HG02588 (cell line): ENCODE measurements at regions not wholly inside any gene's neighbourhood (a gene's known extent, or its start where the extent isn't known, plus 50 kb on each side); places are given as distances from the start of the nearest gene placed in this dataset.

Experiments
- ATAC-seq: cut with Tn5 transposase; IDR thresholded peaks from one replicate; pipeline ENCODE4 v1.9.1; 2021; ENCODE audit warnings: mild to moderate bottlenecking, moderate library complexity; ENCODE audit not compliant: unreplicated experiment

DNA sequence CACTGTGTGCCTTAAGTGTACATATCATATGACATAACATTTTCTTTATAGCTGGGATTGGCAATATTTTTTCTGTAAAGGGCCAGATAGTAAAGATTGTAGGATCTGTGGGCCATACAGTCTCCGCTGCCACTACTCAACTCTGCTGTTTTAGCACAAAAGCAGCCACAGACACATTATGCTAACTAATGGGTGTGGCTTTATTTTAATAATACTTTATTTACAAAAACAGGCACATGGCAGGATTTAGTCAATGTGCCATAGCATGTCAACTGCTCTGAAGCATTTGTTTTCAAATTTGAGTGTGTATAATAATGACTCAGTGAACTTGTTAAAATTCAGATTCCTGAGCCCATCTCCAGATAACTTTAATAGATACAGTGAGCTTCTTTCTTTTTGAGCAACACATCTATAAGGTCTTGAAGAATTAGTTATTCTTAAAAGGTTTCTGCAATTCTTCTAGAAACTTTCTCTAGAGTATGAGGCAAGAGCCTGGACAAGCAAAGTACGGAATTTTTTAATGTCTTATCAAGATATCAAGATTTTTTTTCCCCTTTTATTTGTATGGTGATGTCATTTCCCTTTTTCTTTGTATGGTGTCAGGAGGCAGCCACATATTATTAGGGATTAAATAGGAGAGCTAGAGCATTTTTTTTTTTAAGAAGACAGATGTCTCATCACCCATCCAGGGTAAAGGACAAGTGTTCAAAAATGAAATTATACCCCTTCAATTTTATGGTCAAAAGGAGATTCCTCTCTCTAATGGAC lies 518.3 kb downstream of the DHX35 start:
- ATAC-seq = no peak

DNA sequence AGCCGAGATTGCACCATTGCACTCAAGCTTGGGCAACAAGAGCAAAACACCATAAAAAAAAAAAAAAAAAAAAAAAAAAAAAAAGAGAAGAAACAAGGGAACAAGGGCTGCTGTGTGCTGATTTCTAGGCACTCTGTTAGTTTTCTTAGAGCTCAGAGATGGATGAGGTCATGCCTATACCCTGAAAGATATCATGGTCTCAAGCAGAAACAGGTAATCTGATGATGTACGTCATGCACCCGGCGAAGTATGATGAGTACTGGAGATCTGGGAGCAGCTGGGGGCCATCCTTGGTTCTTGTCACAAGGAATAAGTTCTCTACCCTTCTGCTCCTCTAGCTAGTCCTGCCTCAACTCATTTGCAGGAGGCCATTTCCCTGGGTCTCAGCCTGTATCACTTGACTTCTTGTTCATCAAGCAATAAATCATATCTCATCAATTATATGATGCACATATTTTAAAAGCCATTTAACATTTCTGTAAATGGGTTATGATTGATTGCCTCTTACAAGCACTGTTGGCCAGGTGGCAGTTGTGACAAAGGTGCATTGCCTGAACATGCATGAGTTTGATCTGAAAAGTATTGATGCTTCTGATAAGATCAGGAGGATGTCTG lies 517.2 kb downstream of the DHX35 start:
- ATAC-seq = no peak

DNA sequence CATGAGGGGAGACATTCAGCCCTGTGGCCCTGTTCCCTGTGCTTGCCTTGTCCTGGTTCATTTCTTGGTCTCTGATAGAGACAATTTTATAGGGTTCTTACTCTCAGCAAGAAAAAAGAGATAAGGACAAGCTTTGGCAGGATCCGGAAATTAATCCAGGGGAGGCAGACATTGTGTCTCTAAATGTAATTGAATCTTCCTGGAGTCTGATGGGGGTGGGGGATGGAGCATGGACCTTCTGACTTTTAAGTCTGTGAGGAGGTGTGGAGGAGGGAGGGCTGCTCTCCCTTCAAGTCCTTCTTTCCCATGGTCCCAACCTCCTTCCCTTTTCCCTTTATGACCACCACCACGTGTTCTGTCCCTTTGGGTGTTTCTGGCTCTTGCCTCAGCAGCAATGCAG lies 512.7 kb downstream of the DHX35 start:
- ATAC-seq = no peak

DNA sequence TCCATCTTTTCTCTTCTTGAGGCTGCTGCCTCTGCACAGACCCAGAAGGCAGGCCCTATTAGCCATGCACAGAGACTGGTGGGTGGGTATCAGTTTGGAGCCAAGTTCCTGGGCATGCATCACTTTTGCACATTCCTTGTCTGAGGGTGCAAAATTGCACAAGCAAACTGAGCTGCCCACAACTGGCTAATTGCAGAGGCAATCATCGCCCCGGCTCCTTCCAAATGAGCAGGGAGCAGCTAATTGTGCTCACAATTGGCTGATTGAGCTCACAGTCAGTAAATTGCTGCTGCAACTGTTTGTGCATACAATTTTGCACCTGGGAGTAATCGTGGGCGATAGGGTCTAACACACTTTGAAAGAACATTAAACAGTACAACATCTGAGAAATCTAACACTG lies 511.4 kb downstream of the DHX35 start:
- no peak for ATAC-seq

DNA sequence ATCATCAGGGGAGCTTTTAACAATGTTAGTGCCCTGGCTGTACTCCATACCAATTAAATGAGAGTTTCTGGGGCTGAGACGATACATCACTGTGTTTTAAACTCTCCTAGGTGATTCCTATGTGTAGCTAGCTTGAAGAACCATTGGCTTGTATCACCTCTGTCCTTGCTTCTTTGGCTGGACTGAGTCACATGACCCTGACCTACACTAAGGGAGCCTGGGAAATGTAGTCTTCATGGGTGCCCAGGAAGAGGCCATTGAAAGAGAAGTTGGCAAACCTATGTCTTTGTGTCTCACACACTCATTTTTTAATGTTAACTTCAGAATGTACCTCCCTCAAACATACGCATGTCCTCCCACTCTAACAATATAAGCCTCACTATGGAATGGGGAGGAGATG lies 506.6 kb downstream of the DHX35 start:
- ATAC-seq = no peak

DNA sequence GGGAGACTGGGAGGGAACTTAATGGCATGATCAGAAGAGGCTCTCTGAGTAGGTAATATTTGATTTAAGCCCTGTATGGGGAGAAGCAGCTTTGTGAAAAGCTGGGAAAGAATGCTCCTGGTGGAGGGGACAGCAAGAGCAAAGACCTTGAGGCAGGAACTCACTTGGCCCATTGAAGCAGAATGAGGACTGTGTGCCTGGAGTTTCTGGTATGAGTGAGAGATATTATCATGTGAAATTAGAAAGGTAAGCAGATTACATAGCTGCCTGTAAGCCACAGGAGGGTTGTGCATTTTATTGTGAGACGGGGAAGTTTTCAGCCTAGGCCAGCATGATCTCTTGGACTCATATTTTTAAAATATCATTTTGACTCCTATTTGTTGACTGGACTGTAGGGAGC lies 502.1 kb downstream of the DHX35 start:
- no peak for ATAC-seq

DNA sequence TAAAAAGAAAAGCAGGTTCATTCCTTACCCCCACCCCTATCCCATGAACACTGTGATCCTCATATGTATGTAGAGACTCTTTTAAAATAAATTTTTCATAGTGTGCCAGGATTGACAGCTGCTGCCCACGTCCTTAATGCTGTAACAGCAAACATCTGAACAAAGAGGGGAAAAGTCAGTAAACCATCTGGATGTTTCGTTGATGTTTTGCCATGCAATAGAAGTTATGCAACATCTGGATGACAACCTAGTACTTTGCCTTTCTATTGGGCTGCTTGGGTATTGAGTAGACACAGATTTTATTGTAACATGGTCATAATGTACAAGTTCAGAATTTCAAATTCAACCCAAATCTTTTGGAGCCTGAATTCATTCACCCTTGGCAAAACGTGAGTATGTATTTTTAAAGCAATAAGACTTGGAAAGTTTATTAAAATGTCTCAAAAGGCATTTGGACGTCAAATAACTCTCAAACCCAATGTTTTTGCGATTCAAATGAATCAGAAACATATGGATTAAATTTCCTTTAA lies 500.3 kb downstream of the DHX35 start:
- no peak for ATAC-seq

DNA sequence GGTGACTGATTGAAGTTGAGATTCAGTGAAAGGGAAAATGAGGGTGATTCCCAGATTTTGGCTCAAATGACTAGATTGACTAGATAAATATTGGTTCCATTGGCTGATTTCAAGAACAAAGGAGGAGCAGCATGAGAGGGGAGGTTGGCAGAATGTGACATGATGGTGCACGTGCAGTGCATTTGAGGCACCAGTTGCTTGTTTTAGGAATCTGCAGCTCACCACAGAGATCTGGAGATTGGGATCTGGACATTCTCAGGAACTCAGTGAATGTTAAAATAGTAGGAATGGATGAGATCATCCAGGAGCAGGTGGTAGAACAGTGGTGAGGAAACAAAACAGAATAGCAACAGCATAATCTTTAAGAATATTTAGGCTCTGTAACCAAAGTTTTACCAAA lies 496.3 kb downstream of the DHX35 start:
- ATAC-seq = no peak

DNA sequence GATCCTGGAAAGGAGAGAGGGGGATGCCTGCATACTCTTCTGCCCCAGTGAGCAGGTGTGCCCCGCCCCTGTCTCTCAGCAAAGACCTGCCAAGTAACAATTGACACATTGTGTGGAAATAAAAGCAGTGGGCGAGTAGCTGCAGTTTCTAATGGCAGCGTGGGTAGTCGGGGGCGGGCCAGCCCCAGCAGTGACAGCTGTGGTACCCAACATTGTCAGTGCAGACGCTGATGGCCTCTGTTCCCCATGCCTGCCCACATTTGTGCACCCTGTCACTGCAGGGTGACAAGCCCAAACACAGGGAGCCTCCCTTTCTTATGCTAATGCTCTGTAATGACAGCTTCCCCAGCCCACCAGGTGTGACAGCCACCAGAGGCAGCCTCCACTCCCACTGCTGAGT lies 491.7 kb downstream of the DHX35 start:
- ATAC-seq = no peak

DNA sequence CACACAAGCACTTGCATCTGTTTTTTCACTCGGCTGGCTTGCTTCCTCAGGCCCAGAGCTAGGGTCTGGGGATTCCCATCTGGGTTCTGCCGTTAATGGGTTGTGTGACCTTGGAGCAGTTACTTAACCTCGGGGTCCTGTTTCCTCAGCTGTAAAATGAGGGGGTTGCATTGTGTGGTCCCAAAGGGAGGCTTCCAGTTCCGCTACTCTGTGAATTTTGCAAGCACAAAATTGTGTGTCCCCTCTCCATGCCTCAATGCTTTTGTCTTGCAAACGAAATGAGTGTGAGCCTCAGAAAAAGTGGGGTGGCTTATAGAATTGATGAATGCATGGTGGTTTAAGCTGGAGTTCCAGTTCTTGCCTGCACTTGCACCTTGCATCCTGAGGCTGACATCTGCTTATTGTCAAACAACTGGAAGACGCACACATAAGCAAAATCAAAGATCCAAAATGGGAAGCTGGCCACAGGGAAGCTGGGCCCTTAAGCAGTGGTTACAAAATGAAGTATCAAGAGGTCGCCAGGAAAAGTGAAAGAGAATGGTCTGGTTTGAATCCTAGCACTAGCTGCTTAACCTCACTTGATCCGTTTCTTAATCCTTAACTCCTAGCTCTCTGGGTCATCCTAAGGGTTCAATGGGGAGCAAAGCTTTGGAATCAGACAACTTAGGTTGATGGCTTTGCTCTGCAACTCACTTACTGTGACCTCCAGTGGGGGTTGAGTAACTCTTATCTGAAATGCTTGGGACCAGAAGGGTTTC lies 490.6 kb downstream of the DHX35 start:
- ATAC-seq = no peak

DNA sequence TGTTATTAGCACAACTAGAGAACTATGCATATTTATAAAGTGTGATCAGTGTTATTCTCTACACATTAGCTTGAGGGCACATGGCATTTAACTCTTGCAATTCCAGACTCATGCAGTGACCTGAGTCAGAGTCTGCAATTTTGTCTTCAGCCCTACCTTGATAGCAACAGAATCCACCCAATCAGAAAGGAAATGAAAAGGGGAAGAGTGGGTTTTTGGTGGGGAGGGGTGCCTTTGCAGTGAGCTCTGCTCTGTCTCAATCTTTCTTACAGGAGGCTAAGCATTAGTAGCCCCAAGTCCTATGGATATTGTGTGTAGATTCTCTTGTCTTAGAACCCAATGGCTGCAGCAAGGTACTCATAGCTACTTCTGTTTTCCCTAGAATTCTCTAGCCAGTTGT lies 489.2 kb downstream of the DHX35 start:
- ATAC-seq = no peak

DNA sequence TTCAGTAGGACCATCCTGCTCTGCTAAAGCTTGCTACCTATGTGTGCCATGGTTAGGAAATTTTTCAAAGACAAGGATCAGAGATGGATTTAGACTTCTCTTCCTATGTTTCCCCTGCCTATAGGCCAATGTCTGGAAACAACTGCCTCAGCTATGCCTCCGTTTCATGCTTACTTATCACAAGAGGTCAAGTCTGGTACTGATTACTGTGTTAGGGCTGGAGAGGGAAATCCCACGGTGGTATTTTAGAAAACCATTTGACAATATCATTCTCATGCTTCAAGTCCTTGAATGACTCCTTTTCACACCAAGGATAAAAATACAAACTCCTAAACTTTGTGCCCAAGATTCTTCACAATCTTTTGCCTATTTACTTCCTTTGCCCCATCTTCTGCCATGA lies 484.3 kb downstream of the DHX35 start:
- no peak for ATAC-seq

DNA sequence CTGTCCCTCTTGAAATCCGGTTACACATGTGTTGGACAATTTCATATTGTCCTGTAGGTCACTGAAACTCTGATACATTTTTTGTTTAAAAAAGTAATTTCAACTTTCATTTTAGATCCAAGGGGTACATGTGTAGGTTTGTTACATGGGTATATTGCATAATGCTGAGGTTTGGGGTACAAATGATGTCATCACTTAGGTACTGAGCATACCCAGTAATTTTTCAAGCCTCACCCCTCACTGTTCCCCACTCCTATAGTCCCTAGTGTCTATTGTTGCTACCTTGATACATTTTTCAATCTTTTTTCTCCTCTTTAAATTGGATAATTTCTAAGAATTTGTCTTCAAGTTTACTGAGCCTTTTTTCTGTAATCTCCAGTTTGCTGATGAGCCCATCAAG lies 483.0 kb downstream of the DHX35 start:
- ATAC-seq = no peak

DNA sequence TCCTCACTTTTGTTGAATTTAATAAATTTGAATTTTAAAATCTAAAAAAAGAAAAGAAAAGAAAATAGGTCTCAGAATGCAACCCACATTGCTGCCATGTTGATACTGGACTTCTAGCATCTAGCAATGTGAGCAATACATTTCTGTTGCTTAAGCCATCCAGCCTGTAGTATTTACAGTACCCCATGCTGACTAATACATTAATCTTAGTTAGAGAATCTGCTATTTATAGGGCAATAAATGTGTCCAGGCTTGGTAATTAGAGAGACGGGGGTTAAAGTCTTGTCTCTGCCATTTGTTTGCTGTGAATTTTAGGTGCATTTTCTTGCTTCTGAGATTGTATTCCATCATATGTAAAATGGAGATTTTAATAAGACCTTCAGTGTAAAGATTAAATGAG lies 471.3 kb downstream of the DHX35 start:
- ATAC-seq = no peak

DNA sequence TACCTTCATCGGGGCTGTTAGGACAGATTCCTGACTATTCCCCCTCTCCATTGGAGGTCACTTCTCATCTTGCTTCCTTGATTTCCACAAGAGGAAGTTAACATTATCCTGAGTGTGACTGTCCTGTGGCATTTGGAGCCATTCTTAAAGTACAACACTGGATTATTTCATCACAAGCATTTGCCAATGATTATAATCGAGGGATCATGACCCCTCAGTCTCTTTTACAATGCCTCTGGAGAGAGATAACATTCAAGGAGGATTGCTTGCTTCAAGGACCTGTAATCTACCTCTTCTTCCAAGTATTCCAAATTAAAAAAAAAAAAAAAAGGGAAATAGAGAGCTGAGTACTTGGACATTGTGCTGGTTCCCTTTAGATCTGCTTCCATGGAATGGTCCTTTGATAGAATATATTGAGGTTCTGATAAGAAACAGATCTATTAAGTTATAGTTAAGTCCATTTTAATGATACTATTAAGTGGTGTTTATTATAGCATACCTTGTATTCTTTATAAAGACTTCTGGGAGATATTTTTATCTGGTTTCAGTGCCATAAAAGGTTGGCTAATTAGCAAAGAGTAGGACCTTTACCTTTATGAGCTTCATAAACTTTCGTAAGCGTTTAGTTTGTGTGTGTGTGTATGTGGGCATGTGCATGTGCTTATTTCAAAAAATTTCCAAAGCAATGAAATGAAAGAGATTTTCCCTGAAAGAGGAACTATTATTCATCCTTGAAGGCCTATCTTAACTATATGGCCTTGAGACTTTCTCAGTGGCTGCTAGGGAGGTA lies 469.1 kb downstream of the DHX35 start:
- no peak for ATAC-seq

DNA sequence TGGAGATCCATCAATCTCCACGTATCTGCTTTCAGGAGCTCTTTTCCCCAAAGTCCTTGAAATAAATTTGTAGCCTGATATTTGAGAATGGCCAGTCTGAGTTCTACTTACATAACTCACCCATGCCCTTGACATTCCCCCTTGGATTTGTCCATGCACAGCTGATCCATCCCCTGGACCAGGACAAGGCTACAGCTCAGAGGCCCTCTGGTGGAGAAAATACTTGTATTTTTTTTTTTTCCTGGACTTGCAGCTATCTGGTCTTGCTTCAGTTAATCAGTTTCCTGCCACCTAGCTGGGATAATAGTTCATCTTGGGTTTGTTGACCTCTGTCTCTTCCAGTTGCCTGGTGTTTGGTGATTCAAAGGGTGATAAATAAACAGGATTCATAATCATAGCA lies 467.6 kb downstream of the DHX35 start:
- no peak for ATAC-seq

DNA sequence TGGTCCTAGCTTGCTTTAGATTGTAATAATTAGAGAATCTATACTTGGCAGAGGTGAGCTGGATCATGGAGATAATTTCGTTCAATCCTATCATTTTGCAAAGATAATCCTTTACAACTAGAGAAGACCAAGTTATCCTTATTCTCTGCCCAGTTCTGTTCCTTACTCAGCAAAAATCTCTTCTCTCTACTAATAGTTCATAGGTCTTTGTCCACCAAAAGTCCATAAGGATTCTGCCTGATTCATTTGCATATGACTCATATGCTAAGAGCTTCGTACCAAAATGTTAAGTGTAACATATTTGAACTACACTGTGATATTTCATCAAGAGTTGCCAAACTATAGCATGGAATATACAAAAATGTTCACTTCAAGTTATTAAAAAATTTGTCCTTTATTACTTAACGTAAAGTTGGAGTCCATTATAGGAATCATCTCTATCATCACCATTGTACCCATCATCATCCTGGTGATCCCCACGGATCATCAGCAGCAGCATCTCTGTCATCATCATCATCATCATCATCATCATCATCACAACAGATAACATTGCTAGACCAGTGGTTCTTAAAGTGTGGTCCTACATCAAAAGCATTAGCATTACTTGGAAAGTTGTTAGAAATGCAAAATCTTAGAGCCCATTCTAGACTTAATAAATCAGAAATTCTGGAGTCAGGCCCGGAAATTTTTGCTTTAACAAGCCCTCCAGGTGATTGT lies 463.0 kb downstream of the DHX35 start:
- no peak for ATAC-seq

DNA sequence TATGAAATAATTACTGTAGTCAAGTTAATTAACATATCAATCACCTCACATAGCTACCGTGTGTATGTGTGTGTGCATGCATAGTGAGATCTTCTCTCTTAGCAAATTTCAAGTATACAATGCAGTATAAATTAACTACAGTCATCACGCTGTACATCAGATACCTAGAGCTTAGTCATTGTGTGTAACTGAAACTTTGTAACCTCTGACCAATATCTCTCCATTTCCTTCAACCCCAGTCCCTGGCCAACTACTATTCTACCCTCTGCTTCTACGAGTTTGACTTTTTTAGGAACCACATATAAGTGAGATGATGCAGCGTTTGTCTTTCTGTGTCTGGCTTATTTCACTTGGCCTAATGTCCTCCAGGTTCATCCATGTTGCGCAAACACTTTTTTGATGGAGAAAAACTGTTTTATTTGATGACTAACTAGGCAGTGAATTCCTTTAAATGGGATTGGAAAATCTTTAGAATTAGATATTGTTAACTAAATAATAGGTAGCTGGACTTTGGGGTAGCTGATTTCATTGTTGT lies 459.5 kb downstream of the DHX35 start:
- ATAC-seq = no peak

DNA sequence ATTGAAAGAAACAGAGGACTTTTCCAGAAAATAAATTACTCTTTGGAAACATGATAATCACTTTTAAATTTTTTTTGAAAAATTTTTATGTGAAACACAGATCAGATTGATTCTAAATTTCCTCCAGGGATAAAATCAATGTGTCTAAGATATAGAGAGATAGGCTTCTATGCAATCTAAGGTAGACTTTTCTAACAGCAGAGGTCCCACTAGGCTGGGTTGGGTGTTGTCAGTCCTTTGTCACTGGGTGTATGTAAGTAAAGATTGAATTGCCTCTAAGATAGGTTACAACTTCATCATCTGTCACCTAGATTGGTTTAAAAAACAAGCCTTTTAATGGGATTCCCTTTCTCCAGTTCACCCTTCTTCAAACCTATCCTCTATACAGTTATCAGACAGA lies 449.9 kb downstream of the DHX35 start:
- no peak for ATAC-seq

DNA sequence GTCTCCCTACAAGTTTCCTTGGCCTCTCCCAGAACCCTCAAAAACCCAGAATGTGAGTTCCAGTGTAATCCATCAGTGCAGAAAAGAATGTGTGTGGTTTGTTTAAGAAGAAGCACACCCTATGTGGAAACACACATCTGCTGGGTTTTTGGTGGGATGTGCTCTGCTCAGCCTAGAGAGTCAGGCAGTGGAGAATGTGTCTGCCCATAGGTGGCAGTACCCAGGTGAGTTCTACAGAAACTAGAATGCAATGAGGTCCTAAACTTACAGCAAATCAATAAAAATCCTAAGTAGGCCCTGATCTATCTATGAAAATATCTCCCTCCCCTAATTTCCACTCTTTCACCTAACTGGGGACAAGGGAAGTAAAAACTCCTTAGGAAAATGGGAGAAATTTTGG lies 437.3 kb downstream of the DHX35 start:
- no peak for ATAC-seq
